Esophagus squamous epithelium (tissue), 4 donors: ENCODE measurements at regions not wholly inside any gene's neighbourhood (a gene's known extent, or its start where the extent isn't known, plus 50 kb on each side); places are given as distances from the start of the nearest gene placed in this dataset.

Source experiments
- POLR2A ChIP-seq, 4 donors: fragments of 450-650 bp; IDR thresholded peaks; one replicate each; pipeline ENCODE4 v1.6.1; 2017; ENCODE audit warnings: antibody characterized with exemption in 4 of 4, mild to moderate bottlenecking in 4 of 4, moderate library complexity in 3 of 4
- TF ChIP-seq, protein P1 (sequence below), 6 experiments: fragments of 450-650 bp in 4 of 6; fragments of 200-600 bp in 2 of 6; sonication (generic) in 2 of 6; IDR thresholded peaks; one replicate each; pipeline ENCODE4 v1.5.1; 2016 to 2019; ENCODE audit warnings: antibody characterized with exemption in 6 of 6, mild to moderate bottlenecking in 4 of 6, moderate library complexity in 4 of 6

DNA sequence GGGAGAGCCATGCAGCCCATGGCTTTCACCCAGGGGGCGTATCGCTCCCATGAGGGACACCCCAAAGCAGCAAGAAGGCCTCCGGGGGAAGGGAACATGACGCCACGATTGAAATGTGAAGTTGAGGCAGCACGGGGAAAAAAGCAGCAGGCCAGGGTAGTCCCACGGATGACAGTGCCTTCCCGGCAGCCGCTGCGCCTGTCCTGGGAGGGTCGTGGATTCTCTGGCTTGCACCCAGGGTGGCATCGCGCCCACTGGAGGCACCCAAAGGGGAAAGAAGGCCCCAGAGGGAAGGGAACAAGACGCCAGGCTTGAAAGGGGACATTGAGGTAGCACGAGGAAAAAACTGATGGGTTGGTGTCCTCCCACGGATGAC is 161.6 kb upstream of the ALG10B start:
- TF ChIP-seq, protein P1, sequence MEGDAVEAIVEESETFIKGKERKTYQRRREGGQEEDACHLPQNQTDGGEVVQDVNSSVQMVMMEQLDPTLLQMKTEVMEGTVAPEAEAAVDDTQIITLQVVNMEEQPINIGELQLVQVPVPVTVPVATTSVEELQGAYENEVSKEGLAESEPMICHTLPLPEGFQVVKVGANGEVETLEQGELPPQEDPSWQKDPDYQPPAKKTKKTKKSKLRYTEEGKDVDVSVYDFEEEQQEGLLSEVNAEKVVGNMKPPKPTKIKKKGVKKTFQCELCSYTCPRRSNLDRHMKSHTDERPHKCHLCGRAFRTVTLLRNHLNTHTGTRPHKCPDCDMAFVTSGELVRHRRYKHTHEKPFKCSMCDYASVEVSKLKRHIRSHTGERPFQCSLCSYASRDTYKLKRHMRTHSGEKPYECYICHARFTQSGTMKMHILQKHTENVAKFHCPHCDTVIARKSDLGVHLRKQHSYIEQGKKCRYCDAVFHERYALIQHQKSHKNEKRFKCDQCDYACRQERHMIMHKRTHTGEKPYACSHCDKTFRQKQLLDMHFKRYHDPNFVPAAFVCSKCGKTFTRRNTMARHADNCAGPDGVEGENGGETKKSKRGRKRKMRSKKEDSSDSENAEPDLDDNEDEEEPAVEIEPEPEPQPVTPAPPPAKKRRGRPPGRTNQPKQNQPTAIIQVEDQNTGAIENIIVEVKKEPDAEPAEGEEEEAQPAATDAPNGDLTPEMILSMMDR (IDR thresholded peaks at IDR 0.05): no peak
- no peak for TF ChIP-seq POLR2A (IDR thresholded peaks at IDR 0.05)
